Upper lobe of right lung (tissue), 1 donor: ENCODE measurements at regions not wholly inside any gene's neighbourhood (a gene's known extent, or its start where the extent isn't known, plus 50 kb on each side); places are given as distances from the start of the nearest gene placed in this dataset.
A peak's percentile ranks its signal among the peaks of the same experiment; 100 is the strongest.

Experiments used
- ATAC-seq: fragments of 200-7000 bp; cut with Tn5 transposase; one replicate; pipeline ENCODE4 v1.9.1; 2020; ENCODE audit warnings: mild to moderate bottlenecking, moderate library complexity
- DNase-seq: peaks from one replicate; pipeline ENCODE4 v3.0.0-alpha.2; 2020
- H3K27ac ChIP-seq: fragments of 200-600 bp; one replicate; pipeline ENCODE4 v1.8.0; 2022
- H3K27me3 ChIP-seq: fragments of 200-600 bp; one replicate; pipeline ENCODE4 v1.8.0; 2022; ENCODE audit warnings: mild to moderate bottlenecking
- H3K36me3 ChIP-seq: fragments of 200-600 bp; one replicate; pipeline ENCODE4 v1.8.0; 2022
- H3K4me1 ChIP-seq: fragments of 200-600 bp; one replicate; pipeline ENCODE4 v1.8.0; 2022
- H3K4me3 ChIP-seq: fragments of 200-600 bp; one replicate; pipeline ENCODE4 v1.8.0; 2022; ENCODE audit warnings: mild to moderate bottlenecking
- H3K9me3 ChIP-seq: fragments of 200-600 bp; one replicate; pipeline ENCODE4 v1.8.0; 2022
- intact Hi-C: fragments of 100-400 bp; cut with DNase I; formaldehyde crosslinking; loops from one replicate; pipeline ENCODE4 v1.11.0; 2022
- TF ChIP-seq, protein P1 (sequence below): fragments of 200-600 bp; IDR thresholded peaks from one replicate; pipeline ENCODE4 v1.8.0; 2022; ENCODE audit warnings: antibody characterized with exemption
- donor health status: DM: no; HTN: yes; CAD: no; lungs with severe emphysema.

DNA sequence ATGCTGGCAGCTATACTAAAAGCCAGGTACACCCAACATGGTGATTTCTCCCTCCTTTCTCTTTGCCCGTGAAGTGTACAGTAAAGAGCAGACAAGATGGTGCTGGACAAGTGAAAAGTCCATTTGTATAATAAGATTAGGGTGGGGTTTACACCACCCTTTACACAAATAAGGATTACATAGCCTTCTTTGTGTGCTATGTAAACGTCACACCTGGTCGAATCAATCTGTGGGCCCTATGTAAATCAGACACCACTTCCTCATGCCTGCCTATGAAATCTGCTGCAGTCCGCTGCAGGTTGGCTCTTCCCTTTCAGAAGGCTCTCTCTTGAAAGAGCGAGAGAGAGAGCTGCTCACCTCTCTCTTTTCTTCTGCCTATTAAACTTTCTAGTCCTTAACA is 1054.3 kb upstream of the SLC39A10 start:
- no peaks in the 10 kb centered on the region for H3K36me3 ChIP-seq
- no peaks in the 10 kb centered on the region for H3K9me3 ChIP-seq
- intact Hi-C loops, result no loop called here
- no peaks in the 10 kb centered on the region for H3K4me1 ChIP-seq
- no peak for ATAC-seq
- no peak overlapping the region for H3K27ac ChIP-seq
- TF ChIP-seq, protein P1, sequence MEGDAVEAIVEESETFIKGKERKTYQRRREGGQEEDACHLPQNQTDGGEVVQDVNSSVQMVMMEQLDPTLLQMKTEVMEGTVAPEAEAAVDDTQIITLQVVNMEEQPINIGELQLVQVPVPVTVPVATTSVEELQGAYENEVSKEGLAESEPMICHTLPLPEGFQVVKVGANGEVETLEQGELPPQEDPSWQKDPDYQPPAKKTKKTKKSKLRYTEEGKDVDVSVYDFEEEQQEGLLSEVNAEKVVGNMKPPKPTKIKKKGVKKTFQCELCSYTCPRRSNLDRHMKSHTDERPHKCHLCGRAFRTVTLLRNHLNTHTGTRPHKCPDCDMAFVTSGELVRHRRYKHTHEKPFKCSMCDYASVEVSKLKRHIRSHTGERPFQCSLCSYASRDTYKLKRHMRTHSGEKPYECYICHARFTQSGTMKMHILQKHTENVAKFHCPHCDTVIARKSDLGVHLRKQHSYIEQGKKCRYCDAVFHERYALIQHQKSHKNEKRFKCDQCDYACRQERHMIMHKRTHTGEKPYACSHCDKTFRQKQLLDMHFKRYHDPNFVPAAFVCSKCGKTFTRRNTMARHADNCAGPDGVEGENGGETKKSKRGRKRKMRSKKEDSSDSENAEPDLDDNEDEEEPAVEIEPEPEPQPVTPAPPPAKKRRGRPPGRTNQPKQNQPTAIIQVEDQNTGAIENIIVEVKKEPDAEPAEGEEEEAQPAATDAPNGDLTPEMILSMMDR, result no peak
- no peak for DNase-seq
- H3K4me3 ChIP-seq, result no peak overlapping the region
- H3K27me3 ChIP-seq, result no peaks in the 10 kb centered on the region

- Histone ChIP-seq H3K27me3 (no peaks in the 10 kb centered on the region), H3K9me3 (no peaks in the 10 kb centered on the region), H3K27ac (no peak overlapping the region), H3K36me3 (no peaks in the 10 kb centered on the region), H3K4me1 (no peaks in the 10 kb centered on the region), H3K4me3 (no peak overlapping the region)
- DNase-seq (no peak), ATAC-seq (peak; percentile 87)
- intact Hi-C loops, result no loop called here
- TF ChIP-seq, protein P1, result no peak
Measured at GRCh38 chr2:194591192-194591591, 1065.8 kb upstream of the SLC39A10 start.

DNA sequence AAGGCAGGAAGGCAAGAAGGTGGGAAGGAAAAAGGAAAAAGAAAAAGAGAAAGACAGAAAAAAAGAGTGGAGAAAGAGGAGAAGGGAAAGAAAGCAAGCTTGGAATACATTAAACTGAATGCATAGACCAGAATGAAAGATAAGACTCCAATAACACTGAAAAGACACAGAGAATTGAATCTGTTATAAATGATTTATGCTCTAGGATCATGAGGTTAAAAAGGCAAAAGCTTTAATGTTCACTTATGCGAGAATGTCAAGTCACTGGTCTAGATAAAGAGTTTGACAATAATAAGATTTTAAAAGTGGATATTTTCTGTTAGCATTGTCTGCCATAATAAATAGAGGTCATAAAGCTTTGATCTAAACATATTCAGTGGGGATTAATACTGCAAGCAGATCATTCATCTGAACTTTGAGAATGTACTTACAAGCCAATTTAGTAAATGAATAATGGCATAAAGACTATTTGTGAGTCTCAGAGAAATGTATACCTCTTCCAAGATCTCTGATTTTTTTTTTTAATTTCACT is 1069.2 kb upstream of the SLC39A10 start:
- TF ChIP-seq, protein P1, result no peak
- DNase-seq (no peak), ATAC-seq (no peak)
- Histone ChIP-seq H3K27me3 (no peaks in the 10 kb centered on the region), H3K4me3 (no peak overlapping the region), H3K9me3 (no peaks in the 10 kb centered on the region), H3K4me1 (no peaks in the 10 kb centered on the region), H3K27ac (no peak overlapping the region), H3K36me3 (no peaks in the 10 kb centered on the region)
- intact Hi-C loops, result no loop called here

DNA sequence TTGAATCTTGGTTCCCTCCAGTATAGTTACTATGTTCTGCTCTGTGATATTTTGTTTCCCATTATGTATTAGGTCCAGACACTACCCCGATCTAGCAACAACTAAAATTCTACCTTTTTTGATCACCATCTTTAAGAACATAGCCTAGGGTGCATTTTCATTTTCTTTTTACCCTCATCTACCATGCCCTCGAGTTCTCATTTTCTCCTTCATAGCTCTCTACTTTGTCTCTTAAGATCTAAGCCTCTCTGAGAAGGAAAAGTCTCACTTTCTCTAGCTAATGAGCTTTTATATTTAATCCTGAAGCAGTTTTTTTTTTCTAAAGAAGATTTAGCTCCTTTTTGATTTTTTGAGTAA is 1089.4 kb upstream of the SLC39A10 start:
- no peak for ATAC-seq
- H3K4me3 ChIP-seq, result no peak overlapping the region
- no peak for DNase-seq
- H3K27me3 ChIP-seq, result no peaks in the 10 kb centered on the region
- H3K36me3 ChIP-seq, result no peaks in the 10 kb centered on the region
- H3K9me3 ChIP-seq, result no peaks in the 10 kb centered on the region
- intact Hi-C loops, result no loop called here
- TF ChIP-seq, protein P1, result no peak
- no peak overlapping the region for H3K27ac ChIP-seq
- H3K4me1 ChIP-seq, result no peaks in the 10 kb centered on the region

GRCh38 chr2:194566907-194567660 is 1089.9 kb upstream of the SLC39A10 start:
- H3K36me3 ChIP-seq, result no peaks in the 10 kb centered on the region
- intact Hi-C loops, result no loop called here
- H3K27me3 ChIP-seq, result no peaks in the 10 kb centered on the region
- TF ChIP-seq, protein P1, result no peak
- H3K27ac ChIP-seq, result no peak overlapping the region
- H3K4me1 ChIP-seq, result no peaks in the 10 kb centered on the region
- no peaks in the 10 kb centered on the region for H3K9me3 ChIP-seq
- DNase-seq (no peak), ATAC-seq (no peak)
- H3K4me3 ChIP-seq, result no peak overlapping the region
